ENCODE measurements at regions not wholly inside any gene's neighbourhood (a gene's known extent, or its start where the extent isn't known, plus 50 kb on each side); places are given as distances from the start of the nearest gene placed in this dataset.

- H3K36me3 Mint-ChIP-seq, result no peaks in the 10 kb centered on the region
- intact Hi-C loops (cut with micrococcal nuclease), result no loop called here
- H3K27ac Mint-ChIP-seq, result no peak overlapping the region
These were observed 177.3 kb downstream of the DERA start for GRCh38 chr12:16088421-16088820.

More at GRCh38 chr12:16088421-16088820, 177.3 kb downstream of the DERA start:
- H3K4me2 ChIP-seq (replicated peaks; ENCODE audit: extremely low read depth, low read length, poor library complexity, severe bottlenecking), result no peak overlapping the region
- H3K4me3 ChIP-seq (replicated peaks in 1 of 3; ENCODE audit: low read depth in 2 of 3, low read length in 3 of 3), result no peak overlapping the region
- Mint-ChIP-seq H3K4me3 (no peak overlapping the region), H3K27me3 (ENCODE audit: low read depth in 3 of 3) (no peaks in the 10 kb centered on the region), H3K4me1 (no peaks in the 10 kb centered on the region), H3K9me3 (peaks cover 0 to 17% (median 13%) of the 10 kb centered on the region in 7 donors)
- H4K20me1 ChIP-seq (ENCODE audit: insufficient read depth, low read length), result no peaks in the 10 kb centered on the region
- H3K9ac ChIP-seq (ENCODE audit: insufficient read depth, low read length, poor library complexity, severe bottlenecking), result no peak overlapping the region
- H3K36me3 ChIP-seq (replicated peaks in 1 of 2; ENCODE audit: control insufficient read depth in 1 of 2, insufficient read depth in 2 of 2, low read length in 2 of 2), result no peaks in the 10 kb centered on the region
- H3K27ac ChIP-seq (ENCODE audit: low read depth in 1 of 2, low read length in 2 of 2), result no peak overlapping the region
- no peaks in the 10 kb centered on the region for H3K79me2 ChIP-seq (ENCODE audit: insufficient read depth, low read length)
- H2AFZ ChIP-seq (ENCODE audit: insufficient read depth, low read depth, low read length, poor library complexity, severe bottlenecking), result no peak overlapping the region
- no CpG with 5 or more reads among the region's 3 CpGs for WGBS (ENCODE audit: insufficient coverage)
- H3K4me1 ChIP-seq (ENCODE audit: control insufficient read depth in 1 of 2, insufficient read depth in 2 of 2, low read length in 2 of 2), result no peaks in the 10 kb centered on the region
- no peaks in the 10 kb centered on the region for H3K27me3 ChIP-seq (ENCODE audit: control insufficient read depth in 2 of 2, insufficient read depth in 2 of 2, low read length in 2 of 2)
- no peak for TF ChIP-seq CTCF (IDR thresholded peaks at IDR 0.05)
- peaks cover 0 to 8% of the 10 kb centered on the region in 2 donors for H3K9me3 ChIP-seq (replicated peaks in 1 of 2; ENCODE audit: control insufficient read depth in 1 of 2, insufficient read depth in 1 of 2, low read length in 2 of 2)
- DNase-seq, result no peak

Measured in CD14-positive monocyte (primary cell).